ENCODE measurements at regions not wholly inside any gene's neighbourhood (a gene's known extent, or its start where the extent isn't known, plus 50 kb on each side); places are given as distances from the start of the nearest gene placed in this dataset.

- no peaks in the 10 kb centered on the region for H3K36me3 ChIP-seq (ENCODE audit: control insufficient read depth in 2 of 4, insufficient read depth in 4 of 4, low read length in 3 of 4)
- FAIRE-seq (no peak), DNase-seq (ENCODE audit: low read depth in 1 of 2, low spot score in 2 of 2) (no peak)
- no peak overlapping the region for H2BK15ac ChIP-seq (ENCODE audit: low read length)
- no peak overlapping the region for H3K18ac ChIP-seq (ENCODE audit: extremely low read depth, low read length)
- ChIA-PET CTCF (ENCODE audit: partially characterized antibody) (interaction anchor here (1.1 to 3.1 kb wide), 7 partner anchors 13 to 280 kb away, joined by 3 to 11 read pairs (median 5); no protein-coding TSS in a partner anchor), POLR2A (ENCODE audit: partially characterized antibody) (no interaction called here)
- no peak overlapping the region for H3K23ac ChIP-seq (ENCODE audit: insufficient read length)
- H3K79me1 ChIP-seq (ENCODE audit: low read depth, low read length) = no peaks in the 10 kb centered on the region
- no peak overlapping the region for H3K9ac ChIP-seq (replicated peaks in 1 of 4; ENCODE audit: extremely low read depth in 1 of 4, low read depth in 3 of 4, low read length in 3 of 4)
- H3K56ac ChIP-seq (replicated peaks; ENCODE audit: insufficient read length, low read depth, low read length) = no peak overlapping the region
- H3K4me3 ChIP-seq (ENCODE audit: extremely low read depth in 1 of 4, insufficient read depth in 2 of 4, low read depth in 3 of 4, low read length in 4 of 4) = no peak overlapping the region
- H4K20me1 ChIP-seq (replicated peaks in 1 of 2; ENCODE audit: control insufficient read depth in 1 of 2, insufficient read depth in 2 of 2, low read length in 2 of 2) = peaks cover 0 to 3% of the 10 kb centered on the region in 2 experiments
- no peak overlapping the region for H3K4me2 ChIP-seq (ENCODE audit: insufficient read depth in 1 of 2, low read depth in 2 of 2, low read length in 2 of 2)
- no peak overlapping the region; the same call in 1 of the 2 replicates for H2AFZ ChIP-seq (ENCODE audit: low read length)
- no peak overlapping the region for H3K4ac ChIP-seq (replicated peaks; ENCODE audit: insufficient read length, low read depth, low read length)
- no peak overlapping the region for H2AK5ac ChIP-seq (ENCODE audit: low read depth, low read length)
- no peak overlapping the region for H4K91ac ChIP-seq (replicated peaks; ENCODE audit: insufficient read length, low read length)
- H3K4me1 ChIP-seq (replicated peaks in 1 of 4; ENCODE audit: control insufficient read depth in 3 of 4, insufficient read depth in 4 of 4, low read length in 3 of 4) = no peaks in the 10 kb centered on the region; a peak in 1 of 7 replicates
- H3K27ac ChIP-seq (ENCODE audit: low read depth, low read length) = no peak overlapping the region
- H3K79me2 ChIP-seq (ENCODE audit: control insufficient read depth in 1 of 2, insufficient read depth in 2 of 2, low read length in 2 of 2) = no peaks in the 10 kb centered on the region
- H3K14ac ChIP-seq (ENCODE audit: insufficient read length) = no peak overlapping the region
- no peak overlapping the region for H4K5ac ChIP-seq (ENCODE audit: insufficient read length, low read depth, low read length)
- no peak overlapping the region for H2BK120ac ChIP-seq (replicated peaks; ENCODE audit: low read depth, low read length)
- 95% methylated on average over 13 of the region's 13 CpGs; no CpG with 5 or more reads in 1 of the 2 experiments for WGBS, 2 experiments (ENCODE audit: extremely low coverage in 1 of 2, insufficient coverage in 1 of 2, insufficient read length in 1 of 2, insufficient replicate concordance in 2 of 2, low coverage in 1 of 2, low lambda C conversion rate in 2 of 2, missing lambda C conversion rate in 1 of 2)
- no peak overlapping the region for H2BK12ac ChIP-seq (ENCODE audit: low read depth, low read length)
- peaks cover 4% of the 10 kb centered on the region for H3K23me2 ChIP-seq (ENCODE audit: low read depth, low read length)
- H2BK20ac ChIP-seq (ENCODE audit: low read length) = no peak overlapping the region
- no peaks in the 10 kb centered on the region for H3K9me3 ChIP-seq (ENCODE audit: insufficient read depth in 2 of 2, low read depth in 1 of 2, low read length in 1 of 2)
- no peak overlapping the region; the same call in 1 of the 2 replicates for H4K8ac ChIP-seq (ENCODE audit: extremely low read depth, insufficient read depth, low read length)
- H2BK5ac ChIP-seq (ENCODE audit: low read depth, low read length) = no peak overlapping the region
- H3K27me3 ChIP-seq (replicated peaks in 1 of 4; ENCODE audit: control insufficient read depth in 3 of 4, extremely low read depth in 1 of 4, insufficient read depth in 3 of 4, low read length in 3 of 4) = peaks cover 0 to 2% (median 0%) of the 10 kb centered on the region in 4 experiments; a peak in 1 of 7 replicates
- TF ChIP-seq TAF1 (IDR thresholded peaks at IDR 0.05; ENCODE audit: low read depth, low read length) (no peak), POLR2AphosphoS5 (IDR thresholded peaks at IDR 0.05; ENCODE audit: low read depth, low read length) (no peak), YY1 (IDR thresholded peaks at IDR 0.05; ENCODE audit: low read depth, low read length) (no peak), MAFK (IDR thresholded peaks at IDR 0.05; ENCODE audit: low read depth, low read length) (no peak), ASH2L (IDR thresholded peaks at IDR 0.05; ENCODE audit: low read length) (no peak), PHF8 (conservative IDR thresholded peaks at IDR 0.05; ENCODE audit: low read depth, low read length) (no peak), BRCA1 (IDR thresholded peaks at IDR 0.05; ENCODE audit: low read depth, low read length) (no peak), RAD21 (IDR thresholded peaks at IDR 0.05 in 1 of 2, conservative IDR thresholded peaks at IDR 0.05 in 1 of 2; ENCODE audit: low read depth in 2 of 2, low read length in 2 of 2) (no peak), CREB1 (IDR thresholded peaks at IDR 0.05) (no peak), SP4 (IDR thresholded peaks at IDR 0.05; ENCODE audit: low read length) (no peak), SAP30 (IDR thresholded peaks at IDR 0.05; ENCODE audit: insufficient read depth, insufficient replicate concordance, low read length) (no peak), POU5F1 (IDR thresholded peaks at IDR 0.05; ENCODE audit: low read depth, low read length) (no peak)
- TF ChIP-seq, protein P1, sequence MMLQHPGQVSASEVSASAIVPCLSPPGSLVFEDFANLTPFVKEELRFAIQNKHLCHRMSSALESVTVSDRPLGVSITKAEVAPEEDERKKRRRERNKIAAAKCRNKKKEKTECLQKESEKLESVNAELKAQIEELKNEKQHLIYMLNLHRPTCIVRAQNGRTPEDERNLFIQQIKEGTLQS (IDR thresholded peaks at IDR 0.05; ENCODE audit: insufficient read depth, low read depth, low read length) = no peak
These were observed 212.5 kb downstream of the GADD45G start for GRCh38 chr9:89817151-89817950.

Measured in H1 (cell line).